HG03378 (cell line): ENCODE measurements at regions not wholly inside any gene's neighbourhood (a gene's known extent, or its start where the extent isn't known, plus 50 kb on each side); places are given as distances from the start of the nearest gene placed in this dataset.

ENCODE experiments used
- ATAC-seq: cut with Tn5 transposase; IDR thresholded peaks from one replicate; pipeline ENCODE4 v1.9.1; 2021; ENCODE audit warnings: mild to moderate bottlenecking, moderate library complexity; ENCODE audit not compliant: unreplicated experiment

DNA sequence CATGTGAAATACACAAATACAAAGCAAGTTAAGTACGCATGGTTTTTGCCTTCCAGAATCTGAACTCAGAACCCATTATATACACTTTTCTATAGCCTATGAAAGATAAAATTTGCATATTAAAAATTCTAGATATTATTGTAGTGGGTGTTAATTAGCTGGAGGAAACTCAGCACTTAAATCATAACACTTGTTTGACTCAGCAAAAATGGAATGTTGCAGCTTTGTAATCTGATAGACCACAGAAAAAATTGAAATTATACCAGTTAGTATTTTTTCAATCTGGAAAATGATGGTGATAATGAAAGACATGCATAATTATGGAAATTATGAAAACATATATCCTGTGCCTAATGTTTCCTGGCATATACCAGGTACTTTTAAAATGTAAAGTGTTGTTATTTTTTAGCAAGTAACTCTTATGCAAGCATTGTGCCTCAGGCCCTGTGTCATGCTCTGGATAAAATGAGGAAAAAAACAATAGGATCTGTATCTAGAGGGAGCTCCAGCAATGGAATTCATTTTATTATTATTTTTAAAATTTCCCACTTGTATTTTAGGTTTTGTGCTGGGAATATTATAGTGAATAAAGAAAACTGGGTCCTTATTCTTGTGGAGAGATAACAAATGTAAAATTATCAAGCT, 490.4 kb upstream of the SEMA3A start:
- ATAC-seq = no peak

GRCh38 chr7:84682543-84682942, 488.0 kb upstream of the SEMA3A start:
- ATAC-seq = no peak

DNA sequence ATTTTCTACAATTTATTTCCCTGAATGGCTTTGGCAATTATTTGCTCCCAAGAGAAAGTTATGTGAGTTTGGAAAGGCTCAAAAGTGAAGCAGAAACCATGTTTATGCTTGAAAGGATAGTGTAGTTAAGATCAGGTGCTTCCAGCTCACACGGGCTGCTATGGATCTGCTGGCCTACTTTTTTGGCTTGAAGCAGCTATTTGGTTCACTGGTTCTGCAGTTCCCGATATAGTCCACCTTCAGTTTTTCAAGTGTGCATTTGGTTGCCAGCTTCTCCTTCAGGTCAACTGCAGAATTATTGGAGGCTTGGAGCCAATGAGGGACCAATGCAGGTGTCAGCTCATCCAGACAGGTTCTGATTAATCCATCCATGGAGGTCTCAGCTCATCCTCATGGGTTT, 484.3 kb upstream of the SEMA3A start:
- no peak for ATAC-seq

GRCh38 chr7:84677117-84677732, 482.6 kb upstream of the SEMA3A start:
- no peak for ATAC-seq

- no peak for ATAC-seq
Measured at GRCh38 chr7:84675633-84676034, 481.0 kb upstream of the SEMA3A start.

DNA sequence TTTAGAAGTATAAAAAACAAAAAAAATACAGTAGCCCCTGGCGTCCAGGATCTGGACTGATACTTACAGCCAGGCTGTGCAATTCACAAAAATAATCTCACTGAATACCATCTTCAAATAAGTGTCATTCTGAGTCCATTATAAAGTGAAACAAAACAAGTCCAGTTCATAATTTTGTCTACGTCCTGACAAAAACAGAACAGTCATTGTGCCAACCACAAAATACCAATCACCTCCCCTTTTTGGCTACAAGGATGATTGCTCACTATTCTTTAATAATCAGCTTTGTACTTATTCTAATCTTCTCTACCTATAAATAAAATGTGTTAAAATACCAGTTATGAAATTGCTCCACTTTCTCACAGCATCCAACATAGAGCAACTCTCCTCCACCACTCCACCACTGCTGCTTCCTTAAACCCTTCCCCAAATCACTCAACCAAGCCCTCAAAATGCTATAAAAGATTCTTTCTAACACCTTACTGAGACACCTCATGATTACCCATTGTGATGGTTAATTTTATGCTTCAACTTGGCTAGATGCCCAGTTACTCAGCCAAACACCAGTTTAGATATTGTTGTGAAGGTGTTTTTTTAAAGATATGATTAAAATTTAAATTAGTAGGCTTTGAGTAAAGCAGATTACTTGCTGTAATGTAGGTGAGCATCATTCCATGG, 479.8 kb upstream of the SEMA3A start:
- ATAC-seq = no peak

- ATAC-seq = no peak
Measured at GRCh38 chr7:84669177-84669732, 474.7 kb upstream of the SEMA3A start.

DNA sequence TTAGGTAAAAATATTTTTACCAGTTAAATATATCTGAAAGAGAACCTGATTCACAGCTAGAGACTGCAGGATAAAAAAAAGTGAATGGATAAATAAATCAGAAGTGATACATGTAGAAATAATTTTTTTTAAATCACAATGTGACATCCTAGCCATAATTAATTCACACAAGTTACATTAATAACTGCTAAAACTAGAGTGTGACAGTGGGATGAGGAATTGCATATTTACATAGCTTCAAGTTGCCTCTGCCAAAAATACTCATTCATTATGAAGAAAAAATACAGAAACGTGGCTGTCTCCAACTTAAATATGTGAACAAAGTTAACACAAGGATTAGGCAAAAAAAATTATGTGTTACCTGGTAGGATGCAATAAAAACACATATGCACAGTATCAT, 473.5 kb upstream of the SEMA3A start:
- ATAC-seq = no peak

DNA sequence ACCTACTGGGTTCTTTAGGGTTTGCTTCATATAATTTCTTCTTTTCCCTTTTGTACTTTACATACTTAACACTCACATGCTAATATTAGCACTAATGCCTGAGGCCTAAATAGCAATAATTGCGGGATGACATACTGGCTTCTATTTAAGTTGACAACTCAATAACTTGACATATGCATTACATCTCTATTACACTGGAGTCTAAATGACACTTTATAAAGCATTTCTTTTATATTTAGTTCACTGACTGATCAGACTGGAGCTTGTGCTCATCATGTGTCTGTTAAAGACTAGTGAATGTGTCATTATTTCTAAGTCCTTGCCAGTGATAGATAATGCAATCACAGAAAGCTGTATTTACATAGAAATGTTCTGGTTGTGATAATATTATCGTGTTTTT, 472.1 kb upstream of the SEMA3A start:
- ATAC-seq = no peak

DNA sequence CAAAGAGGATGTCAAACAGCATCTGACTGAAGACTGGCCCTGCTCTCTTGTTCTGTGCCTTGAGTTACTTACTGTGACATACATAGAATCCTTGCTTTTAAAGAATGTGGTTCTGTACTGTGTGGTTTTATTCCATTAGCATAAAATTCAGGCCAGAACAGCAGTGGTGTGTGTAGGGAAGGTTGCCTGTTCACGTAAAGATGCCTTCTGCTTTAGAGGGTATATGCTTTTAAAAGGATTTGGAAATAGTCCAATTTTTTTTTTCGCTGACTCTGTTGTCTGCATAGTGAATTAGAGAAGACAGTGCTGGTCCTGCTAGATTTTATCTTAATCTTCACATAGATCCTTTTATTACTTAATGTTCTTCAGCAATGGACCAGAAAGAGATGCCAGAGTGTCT, 470.8 kb upstream of the SEMA3A start:
- no peak for ATAC-seq

- ATAC-seq = no peak
Measured at GRCh38 chr7:84664626-84665025, 470.0 kb upstream of the SEMA3A start.

DNA sequence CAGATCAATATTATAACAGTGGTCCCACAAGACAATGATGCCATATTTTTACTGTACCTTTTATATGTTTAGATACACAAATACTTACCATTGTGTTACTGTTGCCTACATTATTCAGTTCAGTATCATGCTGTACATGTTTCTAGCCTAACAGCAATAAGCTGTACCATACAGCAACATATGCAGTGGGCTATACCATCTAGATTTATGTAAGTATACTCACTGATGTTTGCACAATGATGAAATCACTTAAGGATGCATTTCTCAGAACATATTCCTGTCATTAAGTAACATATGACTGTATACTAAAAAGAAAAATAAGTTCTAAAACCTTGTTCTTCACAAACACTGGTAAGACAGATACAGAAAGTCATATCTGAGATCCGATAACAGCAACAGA, 468.6 kb upstream of the SEMA3A start:
- ATAC-seq = no peak

- ATAC-seq = no peak
Measured at GRCh38 chr7:84658286-84658685, 463.7 kb upstream of the SEMA3A start.

GRCh38 chr7:84654273-84654672, 459.7 kb upstream of the SEMA3A start:
- ATAC-seq = no peak

DNA sequence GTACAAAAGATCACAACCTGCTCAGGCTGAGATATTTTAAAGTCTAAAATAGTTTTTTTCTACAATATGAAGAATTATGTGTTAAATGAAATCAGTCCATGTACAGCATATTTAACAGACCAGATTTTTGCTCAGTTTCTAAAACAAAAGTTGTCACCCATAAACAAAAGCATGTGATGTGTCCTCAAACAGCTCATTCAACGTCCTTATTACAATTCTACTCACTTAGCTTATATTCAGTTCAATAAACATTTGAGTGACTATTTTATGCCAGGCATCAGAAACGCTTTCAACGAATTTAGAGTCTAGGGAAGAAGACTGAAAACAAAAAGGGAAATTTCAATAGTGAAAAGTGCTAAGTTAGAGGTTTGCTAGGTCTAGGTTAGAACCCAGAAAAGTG, 457.3 kb upstream of the SEMA3A start:
- no peak for ATAC-seq

- ATAC-seq = no peak
Measured at GRCh38 chr7:84647797-84648757, 453.5 kb upstream of the SEMA3A start.

- ATAC-seq = no peak
Measured at GRCh38 chr7:84642611-84643010, 448.0 kb upstream of the SEMA3A start.

DNA sequence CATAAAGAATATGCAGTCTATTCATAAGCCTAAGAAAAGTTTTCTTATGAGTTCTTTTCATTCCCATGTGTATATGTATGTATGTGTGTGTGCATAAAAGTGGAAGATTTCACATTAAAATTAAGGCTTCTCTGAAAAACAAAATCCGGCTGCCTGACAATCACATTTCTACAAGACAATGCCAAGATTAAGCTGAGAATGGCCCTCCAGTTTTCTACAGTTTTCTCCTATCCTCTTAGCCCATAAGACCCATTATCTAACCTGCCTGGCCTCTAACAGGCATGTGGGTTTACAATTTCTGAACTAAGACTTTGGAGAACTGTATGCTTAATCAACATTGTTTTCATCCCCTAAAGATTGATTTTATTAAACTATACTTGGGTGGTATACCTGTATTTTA, 446.0 kb upstream of the SEMA3A start:
- no peak for ATAC-seq

DNA sequence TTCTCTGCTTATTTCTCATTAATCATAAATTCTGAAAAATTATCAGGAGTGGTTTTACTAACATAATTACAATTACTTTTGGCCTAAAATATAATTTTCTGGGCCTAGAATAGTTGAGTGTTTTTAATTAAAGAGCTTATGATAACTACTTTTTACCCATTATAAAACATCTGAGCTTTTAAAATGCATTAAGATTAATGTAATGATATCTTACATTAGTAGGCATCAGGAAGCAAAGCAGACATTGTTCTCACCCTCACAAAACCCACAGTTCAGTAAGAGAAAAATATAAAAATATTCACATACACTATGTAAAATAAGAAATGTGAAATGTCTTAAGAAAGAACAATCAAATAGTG, 443.7 kb upstream of the SEMA3A start:
- ATAC-seq = no peak

GRCh38 chr7:84637568-84638338, 443.2 kb upstream of the SEMA3A start:
- ATAC-seq = no peak
